Progenitor cell of endocrine pancreas (in vitro differentiated cells): ENCODE measurements at regions not wholly inside any gene's neighbourhood (a gene's known extent, or its start where the extent isn't known, plus 50 kb on each side); places are given as distances from the start of the nearest gene placed in this dataset.

Source experiments
- DNase-seq: peaks from one replicate; pipeline ENCODE4 v3.0.0; 2021; ENCODE audit warnings: low spot score; ENCODE audit not compliant: unreplicated experiment
- H3K27ac Mint-ChIP-seq: 2 replicates; pipeline ENCODE4 v1.8.0; 2021; ENCODE audit warnings: mild to moderate bottlenecking, moderate library complexity, mixed read lengths
- H3K27me3 Mint-ChIP-seq: 2 replicates; pipeline ENCODE4 v1.8.0; 2021; ENCODE audit warnings: mixed read lengths
- H3K36me3 Mint-ChIP-seq: 2 replicates; pipeline ENCODE4 v1.8.0; 2022; ENCODE audit warnings: mixed read lengths; ENCODE audit not compliant: insufficient read depth
- H3K4me1 Mint-ChIP-seq: 2 replicates; pipeline ENCODE4 v1.8.0; 2021; ENCODE audit warnings: low read depth, mixed read lengths
- H3K4me3 Mint-ChIP-seq: 2 replicates; pipeline ENCODE4 v1.8.0; 2021; ENCODE audit warnings: low read depth, mild to moderate bottlenecking, moderate library complexity, mixed read lengths
- H3K9me3 Mint-ChIP-seq: 2 replicates; pipeline ENCODE4 v1.8.0; 2021; ENCODE audit warnings: low read depth, mixed read lengths
- CTCF ChIP-seq: fragments of 200-600 bp; sonication (generic); IDR thresholded peaks from one replicate; pipeline ENCODE4 v1.5.0; 2021; ENCODE audit warnings: antibody characterized with exemption, mild to moderate bottlenecking; ENCODE audit not compliant: unreplicated experiment

DNA sequence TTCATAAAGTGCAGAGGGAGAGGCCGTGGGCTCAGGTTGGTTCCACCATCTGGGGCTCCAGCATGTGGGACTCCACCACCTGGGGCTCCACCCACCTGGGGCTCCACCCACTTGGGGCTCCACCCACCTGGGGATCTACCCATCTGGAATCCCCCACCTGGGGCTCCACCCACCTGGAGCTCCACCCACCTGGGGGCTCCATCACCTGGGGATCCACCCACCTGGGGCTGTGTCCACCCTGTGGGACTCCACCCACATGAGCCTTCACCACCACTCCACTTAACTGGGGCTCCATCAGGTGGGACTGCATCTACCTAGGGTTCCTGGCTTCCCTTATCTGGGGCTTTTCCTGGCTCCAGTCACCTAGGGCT lies 226.0 kb upstream of the CDYL start:
- Mint-ChIP-seq H3K36me3 (no peaks in the 10 kb centered on the region), H3K9me3 (no peaks in the 10 kb centered on the region), H3K27me3 (peaks cover 8% of the 10 kb centered on the region), H3K27ac (no peak overlapping the region), H3K4me3 (no peak overlapping the region), H3K4me1 (no peaks in the 10 kb centered on the region)
- DNase-seq, result no peak
- TF ChIP-seq CTCF, result no peak

GRCh38 chr6:4549556-4550226 lies 226.5 kb upstream of the CDYL start:
- H3K9me3 Mint-ChIP-seq, result no peaks in the 10 kb centered on the region
- no peaks in the 10 kb centered on the region for H3K4me1 Mint-ChIP-seq
- no peaks in the 10 kb centered on the region for H3K36me3 Mint-ChIP-seq
- no peak for DNase-seq
- H3K27me3 Mint-ChIP-seq, result peaks cover 8% of the 10 kb centered on the region
- no peak overlapping the region for H3K4me3 Mint-ChIP-seq
- TF ChIP-seq CTCF, result no peak
- no peak overlapping the region for H3K27ac Mint-ChIP-seq

GRCh38 chr6:4545893-4546292 lies 230.3 kb upstream of the CDYL start:
- H3K4me3 Mint-ChIP-seq, result no peak overlapping the region
- TF ChIP-seq CTCF, result no peak

DNA sequence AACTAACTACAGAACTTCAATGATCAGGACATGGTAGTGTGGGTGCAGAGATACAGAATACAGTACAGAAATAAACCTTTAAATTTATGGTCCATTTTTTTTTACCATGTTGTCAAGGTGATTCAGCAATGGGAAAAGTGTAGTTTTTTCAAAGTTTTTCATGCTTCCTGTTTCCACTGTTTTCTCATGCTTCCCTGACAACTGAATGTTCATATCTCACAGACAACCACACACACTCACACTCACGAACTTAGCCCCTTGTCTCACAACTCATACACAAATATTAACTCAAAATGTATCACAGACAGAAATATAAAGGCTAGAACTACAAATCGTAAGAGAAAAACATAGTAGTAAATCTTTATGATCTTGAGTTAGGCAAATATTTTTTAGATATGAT lies 232.6 kb upstream of the CDYL start:
- H3K27ac Mint-ChIP-seq, result no peak overlapping the region
- no peak for TF ChIP-seq CTCF
- H3K4me3 Mint-ChIP-seq, result no peak overlapping the region
- H3K4me1 Mint-ChIP-seq, result no peaks in the 10 kb centered on the region
- no peaks in the 10 kb centered on the region for H3K36me3 Mint-ChIP-seq
- DNase-seq, result no peak
- H3K9me3 Mint-ChIP-seq, result peaks cover 8% of the 10 kb centered on the region
- no peaks in the 10 kb centered on the region for H3K27me3 Mint-ChIP-seq

More at GRCh38 chr6:4545893-4546292, 230.3 kb upstream of the CDYL start:
- Mint-ChIP-seq H3K9me3 (peaks cover 8% of the 10 kb centered on the region), H3K36me3 (no peaks in the 10 kb centered on the region), H3K27me3 (no peaks in the 10 kb centered on the region), H3K27ac (no peak overlapping the region), H3K4me1 (no peaks in the 10 kb centered on the region)
- no peak for DNase-seq

- Mint-ChIP-seq H3K4me3 (no peak overlapping the region), H3K36me3 (no peaks in the 10 kb centered on the region), H3K9me3 (peaks cover 30% of the 10 kb centered on the region), H3K27ac (no peak overlapping the region), H3K4me1 (no peaks in the 10 kb centered on the region), H3K27me3 (no peaks in the 10 kb centered on the region)
- no peak for DNase-seq
- no peak for TF ChIP-seq CTCF
Measured at GRCh38 chr6:4533576-4533975, 242.6 kb upstream of the CDYL start.
